Muscle of leg (tissue), 3 donors: ENCODE measurements at regions not wholly inside any gene's neighbourhood (a gene's known extent, or its start where the extent isn't known, plus 50 kb on each side); places are given as distances from the start of the nearest gene placed in this dataset.
"Not testable (repeated sequence)": the region's sequence is repeated elsewhere in the genome, so short reads cannot be mapped to it uniquely, and the experiment has no call there.

ENCODE experiments used
- DNase-seq: peaks from one replicate; pipeline ENCODE4 v3.0.0; 2013
- H3K27ac ChIP-seq: one replicate; pipeline ENCODE4 v1.5.1; 2013; ENCODE audit warnings: mild to moderate bottlenecking, low read length, control low read depth
- H3K27me3 ChIP-seq: one replicate; pipeline ENCODE4 v1.6.1; 2013; ENCODE audit warnings: low read length; ENCODE audit not compliant: control insufficient read depth, insufficient read depth
- H3K36me3 ChIP-seq: one replicate; pipeline ENCODE4 v1.6.1; 2013; ENCODE audit warnings: low read length; ENCODE audit not compliant: control insufficient read depth, insufficient read depth
- H3K4me1 ChIP-seq: one replicate; pipeline ENCODE4 v1.6.1; 2013; ENCODE audit warnings: low read length; ENCODE audit not compliant: control insufficient read depth, insufficient read depth
- H3K4me3 ChIP-seq: one replicate; pipeline ENCODE4 v1.5.1; 2013; ENCODE audit warnings: low read length, control low read depth
- H3K9me3 ChIP-seq: replicated peaks from 2 replicates; pipeline ENCODE4 v1.6.1; 2013; ENCODE audit warnings: low read depth, low read length; ENCODE audit not compliant: control insufficient read depth
- WGBS: methylation state at CpG from one replicate; pipeline ENCODE4 v1.1.5; 2013; ENCODE audit warnings: missing lambda C conversion rate; ENCODE audit not compliant: insufficient coverage; 5-methylcytosine and 5-hydroxymethylcytosine counted together

- peak; percentile 81 for DNase-seq
Observed at GRCh38 chr12:114090211-114090610, 124.1 kb upstream of the RBM19 start.

GRCh38 chr12:114073076-114073475 lies 107.0 kb upstream of the RBM19 start:
- no peak for DNase-seq
- Histone ChIP-seq H3K27ac (no peak overlapping the region), H3K36me3 (no peaks in the 10 kb centered on the region), H3K9me3 (no peaks in the 10 kb centered on the region), H3K4me3 (no peak overlapping the region), H3K4me1 (no peaks in the 10 kb centered on the region), H3K27me3 (peaks cover 3% of the 10 kb centered on the region)
- WGBS = no CpG with 5 or more reads among the region's 3 CpGs

More at GRCh38 chr12:114090211-114090610, 124.1 kb upstream of the RBM19 start:
- Histone ChIP-seq H3K4me3 (no peak overlapping the region), H3K27me3 (no peaks in the 10 kb centered on the region), H3K4me1 (peaks cover 5% of the 10 kb centered on the region), H3K9me3 (peaks cover 2% of the 10 kb centered on the region), H3K36me3 (no peaks in the 10 kb centered on the region), H3K27ac (no peak overlapping the region)
- WGBS = 35% methylated on average over 4 of the region's 5 CpGs

GRCh38 chr12:114069507-114069906 lies 103.4 kb upstream of the RBM19 start:
- no peak for DNase-seq
- WGBS = no CpG with 5 or more reads among the region's 2 CpGs
- no peak overlapping the region for H3K27ac ChIP-seq
- peaks cover 2% of the 10 kb centered on the region for H3K27me3 ChIP-seq
- no peaks in the 10 kb centered on the region for H3K36me3 ChIP-seq
- H3K4me1 ChIP-seq = no peaks in the 10 kb centered on the region
- H3K9me3 ChIP-seq = peaks cover 2% of the 10 kb centered on the region
- no peak overlapping the region for H3K4me3 ChIP-seq

- peaks cover 2% of the 10 kb centered on the region for H3K9me3 ChIP-seq
- no peak overlapping the region for H3K4me3 ChIP-seq
- no peak overlapping the region for H3K27ac ChIP-seq
- no peaks in the 10 kb centered on the region for H3K36me3 ChIP-seq
- no peak for DNase-seq
- no peaks in the 10 kb centered on the region for H3K4me1 ChIP-seq
- WGBS = 84% methylated on average over 2 of the region's 4 CpGs
- H3K27me3 ChIP-seq = peaks cover 2% of the 10 kb centered on the region
Observed at GRCh38 chr12:114064497-114064896, 98.4 kb upstream of the RBM19 start.

- not testable (repeated sequence) for H3K36me3 ChIP-seq, H3K9me3 ChIP-seq, H3K4me3 ChIP-seq, H3K27ac ChIP-seq, H3K27me3 ChIP-seq, DNase-seq, H3K4me1 ChIP-seq
- 100% methylated on average over 2 of the region's 8 CpGs for WGBS
Observed at GRCh38 chr12:114064034-114064433, 97.9 kb upstream of the RBM19 start.

- no peaks in the 10 kb centered on the region for H3K36me3 ChIP-seq
- H3K27me3 ChIP-seq = peaks cover 2% of the 10 kb centered on the region
- no peaks in the 10 kb centered on the region for H3K4me1 ChIP-seq
- no peak overlapping the region for H3K27ac ChIP-seq
- 100% methylated on average over 1 of the region's 3 CpGs for WGBS
- DNase-seq = no peak
- H3K4me3 ChIP-seq = no peak overlapping the region
- H3K9me3 ChIP-seq = peaks cover 2% of the 10 kb centered on the region
Observed at GRCh38 chr12:114063435-114063834, 97.3 kb upstream of the RBM19 start.

GRCh38 chr12:114056351-114056750 lies 90.2 kb upstream of the RBM19 start:
- H3K27me3 ChIP-seq, H3K27ac ChIP-seq, H3K4me3 ChIP-seq, H3K9me3 ChIP-seq, DNase-seq, H3K4me1 ChIP-seq, H3K36me3 ChIP-seq: not testable (repeated sequence)
- WGBS = 87% methylated on average over 8 of the region's 8 CpGs

GRCh38 chr12:114054982-114055381 lies 88.9 kb upstream of the RBM19 start:
- no peaks in the 10 kb centered on the region for H3K36me3 ChIP-seq
- H3K4me1 ChIP-seq = no peaks in the 10 kb centered on the region
- H3K4me3 ChIP-seq = no peak overlapping the region
- peaks cover 5% of the 10 kb centered on the region for H3K27me3 ChIP-seq
- DNase-seq = no peak
- no peaks in the 10 kb centered on the region for H3K9me3 ChIP-seq
- H3K27ac ChIP-seq = no peak overlapping the region
- WGBS = 83% methylated on average over 5 of the region's 7 CpGs

- H3K4me3 ChIP-seq = no peak overlapping the region
- H3K27ac ChIP-seq = no peak overlapping the region
- DNase-seq = no peak
- no peaks in the 10 kb centered on the region for H3K9me3 ChIP-seq
- WGBS = 0% methylated on average over 2 of the region's 6 CpGs
- peaks cover 15% of the 10 kb centered on the region for H3K27me3 ChIP-seq
- no peaks in the 10 kb centered on the region for H3K36me3 ChIP-seq
- no peaks in the 10 kb centered on the region for H3K4me1 ChIP-seq
Observed at GRCh38 chr12:114046236-114046998, 80.3 kb upstream of the RBM19 start.

GRCh38 chr12:114045349-114045748 lies 79.2 kb upstream of the RBM19 start:
- H3K36me3 ChIP-seq = no peaks in the 10 kb centered on the region
- H3K27me3 ChIP-seq = peaks cover 15% of the 10 kb centered on the region
- no peaks in the 10 kb centered on the region for H3K4me1 ChIP-seq
- no peak overlapping the region for H3K4me3 ChIP-seq
- no peak for DNase-seq
- H3K9me3 ChIP-seq = no peaks in the 10 kb centered on the region
- 51% methylated on average over 5 of the region's 7 CpGs for WGBS
- no peak overlapping the region for H3K27ac ChIP-seq

- no peaks in the 10 kb centered on the region for H3K4me1 ChIP-seq
- no peak overlapping the region for H3K4me3 ChIP-seq
- no CpG with 5 or more reads among the region's 1 CpG for WGBS
Observed at GRCh38 chr12:114041590-114041989, 75.5 kb upstream of the RBM19 start.

More at GRCh38 chr12:114041590-114041989, 75.5 kb upstream of the RBM19 start:
- no peak for DNase-seq
- Histone ChIP-seq H3K27me3 (peaks cover 25% of the 10 kb centered on the region), H3K36me3 (no peaks in the 10 kb centered on the region), H3K9me3 (no peaks in the 10 kb centered on the region), H3K27ac (no peak overlapping the region)
